Liver (tissue), 8 donors: ENCODE measurements at regions not wholly inside any gene's neighbourhood (a gene's known extent, or its start where the extent isn't known, plus 50 kb on each side); places are given as distances from the start of the nearest gene placed in this dataset.

Experiments used
- DNase-seq: peaks from one replicate; pipeline ENCODE4 v3.0.0-alpha.2; 2017; ENCODE audit warnings: low spot score
- H3K27ac ChIP-seq, 2 donors: one replicate each; pipeline ENCODE4 v1.7.0; 2013; ENCODE audit warnings: inconsistent platforms in 2 of 2, low read length in 2 of 2, control low read depth in 1 of 2, low read depth in 1 of 2, mild to moderate bottlenecking in 1 of 2
- H3K27me3 ChIP-seq, 4 donors: one replicate each; pipeline versions ENCODE4 v1.6.1 to v1.7.0; 2013; ENCODE audit warnings: low read length in 3 of 4, inconsistent platforms in 1 of 4, mild to moderate bottlenecking in 1 of 4, moderate library complexity in 1 of 4; ENCODE audit not compliant: control insufficient read depth in 4 of 4, insufficient read depth in 4 of 4
- H3K36me3 ChIP-seq, 4 donors: one replicate each; pipeline versions ENCODE4 v1.6.1 to v1.7.0; 2013; ENCODE audit warnings: low read length in 3 of 4, mild to moderate bottlenecking in 3 of 4, low read depth in 1 of 4, moderate library complexity in 1 of 4; ENCODE audit not compliant: control insufficient read depth in 4 of 4, insufficient read depth in 3 of 4
- H3K4me1 ChIP-seq, 4 donors: one replicate each; pipeline versions ENCODE4 v1.6.1 to v1.7.0; 2013; ENCODE audit warnings: low read length in 3 of 4, mild to moderate bottlenecking in 3 of 4, moderate library complexity in 1 of 4; ENCODE audit not compliant: control insufficient read depth in 4 of 4, insufficient read depth in 4 of 4
- H3K4me3 ChIP-seq, 3 donors: one replicate each; pipeline versions ENCODE4 v1.6.1 to v1.7.0; 2013; ENCODE audit warnings: low read length in 3 of 3, control low read depth in 1 of 3, low read depth in 1 of 3, mild to moderate bottlenecking in 1 of 3
- H3K9ac ChIP-seq, 2 donors: one replicate each; pipeline ENCODE4 v1.7.0; 2013; ENCODE audit warnings: low read length in 2 of 2, mild to moderate bottlenecking in 2 of 2, moderate library complexity in 2 of 2, control low read depth in 1 of 2, low read depth in 1 of 2
- H3K9me3 ChIP-seq, 4 donors: one replicate each; pipeline versions ENCODE4 v1.6.1 to v1.7.0; 2013; ENCODE audit warnings: low read length in 3 of 4; ENCODE audit not compliant: control insufficient read depth in 4 of 4
- ATF3 ChIP-seq: IDR thresholded peaks from 2 replicates; pipeline ENCODE4 v1.6.1; 2016; ENCODE audit warnings: antibody characterized with exemption
- CTCF ChIP-seq: fragments of 150-350 bp; IDR thresholded peaks from 2 replicates; pipeline ENCODE4 v1.5.1; 2017; ENCODE audit warnings: improper control_type of control experiment, low read depth, low read length; ENCODE audit not compliant: missing input control
- EGR1 ChIP-seq, 2 donors: IDR thresholded peaks; 2 replicates each; pipeline ENCODE4 v1.6.1; 2016 to 2018; ENCODE audit warnings: antibody characterized with exemption in 2 of 2, low read depth in 2 of 2
- FOXA2 ChIP-seq: IDR thresholded peaks from 2 replicates; pipeline ENCODE4 v1.6.1; 2016; ENCODE audit warnings: antibody characterized with exemption
- GABPA ChIP-seq, 2 donors: IDR thresholded peaks in 1 of 2; conservative IDR thresholded peaks in 1 of 2; 2 replicates each; pipeline ENCODE4 v1.6.1; 2016; ENCODE audit warnings: antibody characterized with exemption in 2 of 2, mild to moderate bottlenecking in 1 of 2, moderate library complexity in 1 of 2
- HNF4A ChIP-seq, 2 donors: conservative IDR thresholded peaks; 2 replicates each; pipeline ENCODE4 v1.6.1; 2016; ENCODE audit warnings: antibody characterized with exemption in 2 of 2, mild to moderate bottlenecking in 2 of 2
- HNF4G ChIP-seq: IDR thresholded peaks from 2 replicates; pipeline ENCODE4 v1.6.1; 2016; ENCODE audit warnings: antibody characterized with exemption
- JUND ChIP-seq, 2 donors: IDR thresholded peaks; 2 replicates each; pipeline ENCODE4 v1.6.1; 2016; ENCODE audit warnings: antibody characterized with exemption in 2 of 2
- RAD21 ChIP-seq, 2 donors: IDR thresholded peaks; 2 replicates each; pipeline ENCODE4 v1.6.1; 2016; ENCODE audit warnings: antibody characterized with exemption in 2 of 2, mild to moderate bottlenecking in 2 of 2
- REST ChIP-seq: IDR thresholded peaks from 2 replicates; pipeline ENCODE4 v1.6.1; 2016; ENCODE audit warnings: antibody characterized with exemption, mild to moderate bottlenecking
- RXRA ChIP-seq, 2 donors: IDR thresholded peaks; 2 replicates each; pipeline ENCODE4 v1.6.1; 2017 to 2018; ENCODE audit warnings: antibody characterized with exemption in 2 of 2, mild to moderate bottlenecking in 1 of 2
- SP1 ChIP-seq: IDR thresholded peaks from 2 replicates; pipeline ENCODE4 v1.6.1; 2018; ENCODE audit warnings: antibody characterized with exemption, mild to moderate bottlenecking
- YY1 ChIP-seq: IDR thresholded peaks from 2 replicates; pipeline ENCODE4 v1.6.1; 2016; ENCODE audit warnings: antibody characterized with exemption, mild to moderate bottlenecking
- ZBTB33 ChIP-seq: IDR thresholded peaks from 2 replicates; pipeline ENCODE4 v1.6.1; 2016; ENCODE audit warnings: antibody characterized with exemption
- WGBS: extraction: QIAGEN DNeasy Blood & Tissue Kit; methylation state at CpG from one replicate; pipeline ENCODE4 v1.1.7; 2013; 5-methylcytosine and 5-hydroxymethylcytosine counted together
- donor health status: healthy.
- donor health status: healthy.
- donor health status: healthy.
- donor health status: healthy.
- donor health status: healthy.

GRCh38 chr13:50089633-50090032, 74.4 kb downstream of the KCNRG start:
- peaks cover 7 to 26% (median 14%) of the 10 kb centered on the region in 4 donors for H3K4me1 ChIP-seq
- TF ChIP-seq HNF4A (conservative IDR thresholded peaks at IDR 0.05): peak; percentile 32 to 56
- peak in 1 of 2 donors; percentile 10 for TF ChIP-seq JUND (IDR thresholded peaks at IDR 0.05)
- TF ChIP-seq RXRA (IDR thresholded peaks at IDR 0.05): peak; percentile 26 to 47
- TF ChIP-seq REST: no peak
- no peak for TF ChIP-seq HNF4G
- peak overlapping the region in 1 of 2 donors; percentile 56 for H3K9ac ChIP-seq
- DNase-seq: no peak
- H3K27me3 ChIP-seq: no peaks in the 10 kb centered on the region
- peak overlapping the region; percentile 7 to 28 for H3K27ac ChIP-seq
- 32% methylated on average over 1 of the region's 1 CpG for WGBS
- peaks cover 0 to 3% (median under 1%) of the 10 kb centered on the region in 4 donors for H3K36me3 ChIP-seq
- no peak overlapping the region for H3K4me3 ChIP-seq
- no peaks in the 10 kb centered on the region for H3K9me3 ChIP-seq

- H3K27me3 ChIP-seq: no peaks in the 10 kb centered on the region
- H3K27ac ChIP-seq: peak overlapping the region; percentile 7 to 28
- H3K9ac ChIP-seq: peak overlapping the region in 1 of 2 donors; percentile 28
- no peak overlapping the region for H3K4me3 ChIP-seq
- no peaks in the 10 kb centered on the region for H3K9me3 ChIP-seq
- TF ChIP-seq RXRA (IDR thresholded peaks at IDR 0.05) (no peak), ATF3 (no peak), EGR1 (IDR thresholded peaks at IDR 0.05; ENCODE audit: low read depth in 2 of 2) (no peak)
- 56% methylated on average over 5 of the region's 5 CpGs for WGBS
- peaks cover 0 to 3% (median under 1%) of the 10 kb centered on the region in 4 donors for H3K36me3 ChIP-seq
- H3K4me1 ChIP-seq: peaks cover 7 to 20% (median 10%) of the 10 kb centered on the region in 4 donors
- no peak for DNase-seq
These were observed 75.0 kb downstream of the KCNRG start for GRCh38 chr13:50090211-50090610.

GRCh38 chr13:50094615-50095293, 79.5 kb downstream of the KCNRG start:
- Histone ChIP-seq H3K9ac (no peak overlapping the region), H3K9me3 (no peaks in the 10 kb centered on the region), H3K27ac (no peak overlapping the region), H3K4me1 (peaks cover 6 to 22% (median 10%) of the 10 kb centered on the region in 4 donors), H3K36me3 (no peaks in the 10 kb centered on the region), H3K4me3 (no peak overlapping the region), H3K27me3 (no peaks in the 10 kb centered on the region)
- DNase-seq: no peak
- TF ChIP-seq HNF4G (no peak), SP1 (no peak), FOXA2 (no peak), HNF4A (conservative IDR thresholded peaks at IDR 0.05) (no peak), JUND (IDR thresholded peaks at IDR 0.05) (no peak), EGR1 (IDR thresholded peaks at IDR 0.05; ENCODE audit: low read depth in 2 of 2) (no peak), GABPA (IDR thresholded peaks at IDR 0.05 in 1 of 2, conservative IDR thresholded peaks at IDR 0.05 in 1 of 2) (no peak), RXRA (IDR thresholded peaks at IDR 0.05) (no peak), YY1 (no peak), ZBTB33 (no peak), RAD21 (IDR thresholded peaks at IDR 0.05) (no peak), CTCF (no peak)
